GM19452 (cell line): ENCODE measurements at regions not wholly inside any gene's neighbourhood (a gene's known extent, or its start where the extent isn't known, plus 50 kb on each side); places are given as distances from the start of the nearest gene placed in this dataset.

Experiments
- ATAC-seq: cut with Tn5 transposase; IDR thresholded peaks from one replicate; pipeline ENCODE4 v1.9.1; 2021; ENCODE audit not compliant: unreplicated experiment

DNA sequence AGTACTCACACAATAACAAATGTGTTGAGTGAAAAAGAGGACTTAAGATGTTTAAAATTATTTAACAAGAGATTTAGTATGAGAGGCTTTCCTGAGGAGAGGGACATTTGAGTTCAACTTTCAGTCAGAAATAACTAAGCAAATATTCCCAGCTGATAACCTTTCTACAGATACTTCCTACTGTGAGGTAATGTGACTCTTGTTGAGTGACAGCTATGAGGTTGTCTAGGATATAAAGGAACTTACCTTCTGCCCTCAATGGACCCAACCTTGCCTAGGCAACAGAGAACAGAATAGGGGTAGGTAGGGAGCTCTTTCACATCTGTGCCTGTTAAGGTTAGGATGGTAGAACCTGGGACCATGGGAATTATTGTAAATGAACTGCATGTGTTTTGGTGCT is 54.7 kb downstream of the GLUD2 start:
- ATAC-seq: no peak

- ATAC-seq: no peak
These were observed 56.0 kb downstream of the GLUD2 start for GRCh38 chrX:121103381-121103780.

DNA sequence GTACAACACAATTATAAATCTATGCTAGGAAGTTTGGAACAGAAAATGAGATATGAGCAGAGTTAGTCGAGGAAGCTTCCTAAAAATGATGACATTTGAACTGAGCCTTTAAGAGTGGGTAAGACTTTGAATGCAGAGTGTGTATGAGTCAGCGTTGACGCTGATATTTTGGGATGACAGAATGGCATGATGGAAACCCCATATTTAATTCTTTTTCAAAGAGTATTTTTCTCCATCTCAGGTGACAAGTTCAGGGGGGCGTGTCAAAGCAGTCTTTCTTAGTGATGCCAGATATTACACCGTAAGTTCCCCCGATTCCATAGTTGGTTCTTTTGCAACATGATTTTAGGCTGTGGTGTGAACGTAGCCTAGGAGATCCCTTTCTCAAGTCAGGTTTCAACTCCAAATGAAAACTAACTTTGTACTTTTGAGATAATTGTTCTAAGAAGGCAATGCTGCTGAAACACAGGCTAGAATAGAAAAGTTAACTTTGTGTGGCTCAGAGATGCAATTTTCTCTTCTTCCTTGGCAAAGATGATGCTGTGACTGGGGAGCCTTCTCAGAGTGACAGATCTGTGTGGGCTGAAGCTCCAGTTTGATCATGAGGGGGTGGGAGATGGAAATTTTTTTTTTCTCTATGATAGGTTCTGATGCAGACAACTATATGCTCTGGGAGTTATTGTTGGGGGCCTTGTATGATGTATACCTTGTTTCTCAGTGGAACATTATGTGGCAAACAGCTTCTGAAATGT is 59.2 kb downstream of the GLUD2 start:
- ATAC-seq: no peak

GRCh38 chrX:121109986-121110385 is 62.6 kb downstream of the GLUD2 start:
- ATAC-seq: no peak

- no peak for ATAC-seq
These were observed 63.1 kb downstream of the GLUD2 start for GRCh38 chrX:121110536-121110935.

DNA sequence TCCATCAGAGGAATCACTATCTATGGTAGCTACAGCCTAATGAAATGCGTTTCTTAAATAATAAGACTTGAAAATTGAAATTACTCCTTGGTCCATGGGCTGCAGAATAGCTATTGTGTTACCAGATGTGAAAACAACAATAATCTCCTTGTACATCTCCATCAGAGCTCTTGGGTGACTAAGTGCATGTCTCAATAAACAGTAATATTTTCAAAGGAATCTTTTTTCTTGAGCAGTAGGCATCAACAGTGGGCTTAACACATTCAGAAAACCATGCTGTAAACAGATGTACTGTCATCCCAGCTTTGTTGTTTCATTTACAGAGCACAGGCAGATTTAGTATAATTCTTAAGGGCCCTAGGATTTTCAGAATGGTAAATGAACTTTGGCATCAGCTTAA is 67.3 kb downstream of the GLUD2 start:
- no peak for ATAC-seq

- ATAC-seq: no peak
These were observed 73.5 kb downstream of the GLUD2 start for GRCh38 chrX:121120690-121121605.

GRCh38 chrX:121122332-121122731 is 74.9 kb downstream of the GLUD2 start:
- no peak for ATAC-seq

DNA sequence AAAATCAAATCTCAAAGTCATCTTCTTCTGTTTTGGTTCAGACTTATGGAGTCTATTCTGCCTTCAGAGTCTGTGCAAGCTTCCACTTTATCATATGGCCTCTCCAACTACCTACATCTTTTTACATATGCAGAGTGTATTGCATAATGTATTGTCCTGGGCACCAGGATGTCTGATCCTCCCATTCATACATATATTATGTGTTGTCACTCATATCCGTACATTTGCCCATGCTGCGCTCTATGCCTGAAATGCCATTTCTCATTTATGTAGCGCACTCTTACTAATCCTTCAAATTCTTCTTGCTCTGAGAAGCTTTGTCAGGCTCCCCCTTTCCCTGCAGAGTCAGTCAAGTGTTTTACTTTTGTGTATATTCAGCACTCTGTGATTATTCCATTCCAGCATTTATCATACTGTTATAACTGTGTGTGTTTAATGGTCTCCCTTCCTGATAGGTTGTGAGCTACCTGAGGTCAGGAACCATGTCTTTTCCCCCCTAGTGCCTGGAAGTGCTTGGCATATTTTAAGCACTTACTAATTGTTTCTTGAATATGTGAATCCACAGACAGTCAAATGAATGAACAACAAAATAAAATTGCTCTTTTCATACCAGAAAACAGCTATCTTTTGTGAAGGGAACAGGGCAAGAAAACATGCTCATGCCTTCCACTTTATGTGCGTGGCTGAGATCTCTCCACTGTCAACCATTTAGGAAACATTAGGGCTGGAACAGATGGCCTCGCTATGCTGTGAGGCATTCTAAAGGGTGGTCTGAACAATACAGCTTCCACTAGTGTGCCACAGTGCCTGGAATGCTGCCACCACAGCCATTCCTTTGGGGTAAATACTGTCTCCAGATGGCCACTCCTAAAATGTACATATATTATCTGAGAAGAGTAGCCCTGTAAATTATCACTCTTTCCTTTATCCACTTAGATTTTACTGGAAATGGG is 81.8 kb downstream of the GLUD2 start:
- ATAC-seq: no peak

GRCh38 chrX:121132675-121133074 is 85.3 kb downstream of the GLUD2 start:
- no peak for ATAC-seq

DNA sequence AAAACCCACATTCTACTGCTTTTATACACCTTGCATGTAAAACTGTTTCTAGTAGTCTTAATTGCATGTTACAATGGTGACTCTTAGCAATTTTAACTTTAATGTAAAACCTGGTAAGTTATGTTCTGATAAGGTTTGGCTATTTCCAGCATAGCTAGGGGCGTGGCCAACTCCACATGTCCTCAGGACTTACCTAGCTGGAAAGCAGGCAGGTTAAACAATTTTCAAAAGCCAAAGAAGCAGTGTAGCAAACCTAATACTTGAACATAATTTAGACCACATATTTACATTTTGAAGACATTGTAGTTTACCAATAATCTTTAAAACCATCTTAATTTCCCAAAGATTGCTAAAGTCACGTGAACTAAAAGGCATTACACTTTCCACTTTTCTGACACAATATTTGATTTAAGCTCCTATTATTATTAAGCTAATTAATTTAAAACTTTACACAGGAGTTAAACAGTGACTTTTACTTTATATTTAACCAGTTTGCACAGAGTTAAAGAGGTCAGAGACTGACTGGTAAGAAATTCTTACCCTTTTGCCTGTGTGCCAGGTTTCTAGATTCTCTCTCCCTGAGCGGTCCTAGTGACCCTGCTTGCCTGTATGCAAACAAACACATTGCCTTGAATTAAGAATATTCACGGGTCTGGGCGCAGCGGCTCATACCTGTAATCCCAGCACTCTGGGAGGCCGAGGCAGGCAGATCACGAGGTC is 88.2 kb downstream of the GLUD2 start:
- ATAC-seq: no peak

GRCh38 chrX:121146059-121146628 is 98.7 kb downstream of the GLUD2 start:
- ATAC-seq: no peak

- no peak for ATAC-seq
These were observed 102.8 kb downstream of the GLUD2 start for GRCh38 chrX:121150217-121150616.

GRCh38 chrX:121151293-121151692 is 103.9 kb downstream of the GLUD2 start:
- ATAC-seq: peak; percentile 55

GRCh38 chrX:121154858-121155404 is 107.5 kb downstream of the GLUD2 start:
- ATAC-seq: no peak

DNA sequence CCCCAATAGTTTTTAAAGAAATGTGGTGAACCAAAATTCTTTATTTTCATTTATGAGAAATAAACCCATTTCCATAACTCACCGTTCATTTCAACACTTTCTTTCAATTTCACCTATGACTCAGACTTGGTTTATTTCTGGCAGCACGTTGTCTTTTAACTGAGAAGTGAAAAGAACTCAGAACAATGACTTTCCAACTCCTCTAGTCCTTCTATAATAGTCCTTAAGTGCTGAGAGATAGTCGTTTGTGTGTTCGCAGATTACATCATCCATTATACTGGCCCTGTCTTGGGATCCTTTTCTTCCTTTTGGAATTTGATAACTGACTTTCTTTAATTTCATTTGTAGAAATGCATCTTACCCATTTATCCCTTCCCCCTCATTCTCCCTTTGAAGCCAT is 113.6 kb downstream of the GLUD2 start:
- peak; percentile 81 for ATAC-seq

DNA sequence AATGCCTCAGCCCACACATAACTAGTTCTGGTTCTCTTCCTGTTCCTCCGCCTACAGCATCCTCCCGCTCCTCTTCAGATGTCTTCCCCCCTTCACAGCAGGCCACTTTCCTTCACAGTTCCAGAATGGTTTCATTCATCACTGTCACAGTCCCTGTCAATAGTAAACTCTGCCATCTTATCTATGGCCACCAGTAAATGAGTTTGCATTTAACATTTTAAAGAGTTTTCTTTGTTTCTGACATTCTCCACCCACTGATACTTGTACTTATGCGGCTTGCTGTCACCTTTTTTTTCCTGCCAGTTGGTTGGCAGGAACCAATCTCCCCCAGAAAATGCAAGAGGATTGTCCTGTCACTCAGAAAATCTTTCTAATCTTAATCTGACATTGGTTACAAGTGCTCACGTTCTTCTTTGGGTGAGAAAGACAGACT is 114.1 kb downstream of the GLUD2 start:
- ATAC-seq: peak; percentile 49

DNA sequence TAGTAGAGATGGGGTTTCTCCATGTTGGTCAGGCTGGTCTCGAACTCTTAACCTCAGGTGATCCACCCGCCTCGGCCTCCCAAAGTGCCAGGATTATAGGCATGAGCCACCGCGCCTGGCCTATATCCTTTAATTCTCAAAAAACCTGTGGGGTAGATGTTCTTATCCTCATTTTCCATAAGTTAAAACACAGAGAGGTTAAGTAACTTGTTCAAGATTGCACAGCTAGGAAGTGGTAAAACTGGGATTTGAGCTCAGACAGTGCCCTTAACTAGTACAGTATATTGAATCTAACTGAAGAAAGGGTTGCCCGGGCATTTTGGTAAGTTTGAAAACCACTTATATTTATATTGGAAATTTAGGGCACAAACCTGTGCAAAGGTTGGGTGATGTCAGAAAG is 116.0 kb downstream of the GLUD2 start:
- no peak for ATAC-seq

DNA sequence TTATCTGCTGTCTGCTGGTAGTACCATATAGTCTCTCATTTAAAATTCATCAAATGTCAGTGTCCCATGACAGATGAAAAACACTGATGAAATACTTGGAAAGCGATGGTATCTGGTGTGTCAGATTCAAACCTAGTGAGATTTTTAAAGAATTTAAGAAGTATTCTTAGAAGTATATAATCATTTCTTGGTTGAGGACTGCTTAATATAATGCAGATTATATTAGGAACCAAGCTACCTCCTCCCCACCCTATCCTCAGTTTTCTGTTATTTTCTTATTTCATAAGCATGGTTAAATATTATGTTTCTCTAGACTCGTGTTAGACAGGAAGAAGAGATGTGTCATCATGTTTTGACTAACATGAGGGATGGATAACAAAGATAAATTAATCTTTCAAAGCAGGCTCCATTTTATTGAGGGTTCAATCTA is 118.5 kb downstream of the GLUD2 start:
- ATAC-seq: no peak
